ENCODE measurements at regions not wholly inside any gene's neighbourhood (a gene's known extent, or its start where the extent isn't known, plus 50 kb on each side); places are given as distances from the start of the nearest gene placed in this dataset.

DNA sequence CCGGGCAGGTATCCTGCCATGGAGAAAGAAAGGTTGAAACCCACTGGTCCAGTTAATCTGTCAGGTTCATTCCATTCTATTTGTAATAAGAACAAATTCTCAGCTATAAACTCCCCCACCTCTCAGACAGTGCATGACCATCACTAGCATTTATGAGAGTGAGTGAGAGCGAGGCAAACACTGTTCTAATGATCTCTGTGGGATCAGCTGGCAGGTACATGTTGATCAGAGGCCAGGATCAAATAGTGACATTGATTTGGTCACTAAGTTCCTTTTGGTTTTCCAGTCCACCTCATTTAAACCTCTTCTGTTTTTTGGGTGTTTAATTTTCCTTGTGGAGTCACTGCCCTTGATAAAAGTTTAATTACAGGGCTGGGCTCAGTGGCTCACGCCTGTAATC lies 423.1 kb upstream of the CHST9 start:
- no peak for ATAC-seq
- no peak overlapping the region for H3K4me3 ChIP-seq
- no peak overlapping the region for H3K9ac ChIP-seq (ENCODE audit: control insufficient read depth, insufficient read depth, low read length)
- no peak overlapping the region for H3K27ac ChIP-seq (ENCODE audit: control insufficient read depth, insufficient read depth)
- H3K36me3 ChIP-seq (ENCODE audit: control insufficient read depth in 2 of 2, insufficient read depth in 2 of 2, low read length in 1 of 2) = no peaks in the 10 kb centered on the region
- ChIA-PET SMC1A (ENCODE audit: uncharacterized antibody, unreplicated experiment) (interaction anchor here (1.2 to 1.4 kb wide), 2 partner anchors 590 to 602 kb away, joined by 3 to 6 read pairs; no protein-coding TSS in a partner anchor), POLR2A (no interaction called here), RAD21 (ENCODE audit: unreplicated experiment) (interaction anchor here (0.7 kb wide), 1 partner anchor 143 kb away, joined by 3 read pairs; no protein-coding TSS in a partner anchor), CTCF (interaction anchor here (1.1 to 3.9 kb wide), 11 partner anchors 8 to 602 kb away, joined by 3 to 19 read pairs (median 5); no protein-coding TSS in a partner anchor)
- no peaks in the 10 kb centered on the region for H3K9me3 ChIP-seq (replicated peaks; ENCODE audit: control insufficient read depth, insufficient read depth, low read length)
- TF ChIP-seq, protein P1, sequence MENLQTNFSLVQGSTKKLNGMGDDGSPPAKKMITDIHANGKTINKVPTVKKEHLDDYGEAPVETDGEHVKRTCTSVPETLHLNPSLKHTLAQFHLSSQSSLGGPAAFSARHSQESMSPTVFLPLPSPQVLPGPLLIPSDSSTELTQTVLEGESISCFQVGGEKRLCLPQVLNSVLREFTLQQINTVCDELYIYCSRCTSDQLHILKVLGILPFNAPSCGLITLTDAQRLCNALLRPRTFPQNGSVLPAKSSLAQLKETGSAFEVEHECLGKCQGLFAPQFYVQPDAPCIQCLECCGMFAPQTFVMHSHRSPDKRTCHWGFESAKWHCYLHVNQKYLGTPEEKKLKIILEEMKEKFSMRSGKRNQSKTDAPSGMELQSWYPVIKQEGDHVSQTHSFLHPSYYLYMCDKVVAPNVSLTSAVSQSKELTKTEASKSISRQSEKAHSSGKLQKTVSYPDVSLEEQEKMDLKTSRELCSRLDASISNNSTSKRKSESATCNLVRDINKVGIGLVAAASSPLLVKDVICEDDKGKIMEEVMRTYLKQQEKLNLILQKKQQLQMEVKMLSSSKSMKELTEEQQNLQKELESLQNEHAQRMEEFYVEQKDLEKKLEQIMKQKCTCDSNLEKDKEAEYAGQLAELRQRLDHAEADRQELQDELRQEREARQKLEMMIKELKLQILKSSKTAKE (IDR thresholded peaks at IDR 0.05; ENCODE audit: low read depth, poor library complexity, severe bottlenecking) = no peak
- TF ChIP-seq SMARCA5 (IDR thresholded peaks at IDR 0.05) (no peak), CREM (IDR thresholded peaks at IDR 0.05; ENCODE audit: low read depth) (no peak), STAT1 (conservative IDR thresholded peaks at IDR 0.05) (no peak), JUNB (IDR thresholded peaks at IDR 0.05) (no peak), YY1 (IDR thresholded peaks at IDR 0.05; ENCODE audit: low read depth, low read length) (no peak), BHLHE40 (IDR thresholded peaks at IDR 0.05; ENCODE audit: borderline replicate concordance in 1 of 2, low read depth in 2 of 2, low read length in 1 of 2) (no peak), CHD2 (IDR thresholded peaks at IDR 0.05; ENCODE audit: borderline replicate concordance, low read depth, low read length) (no peak), ZZZ3 (IDR thresholded peaks at IDR 0.05; ENCODE audit: control insufficient read depth, insufficient read length, low read depth) (no peak), BRCA1 (IDR thresholded peaks at IDR 0.05; ENCODE audit: low read depth, low read length) (no peak), BCL11A (IDR thresholded peaks at IDR 0.05; ENCODE audit: low read depth, low read length) (no peak)
- TF ChIP-seq, protein P2, sequence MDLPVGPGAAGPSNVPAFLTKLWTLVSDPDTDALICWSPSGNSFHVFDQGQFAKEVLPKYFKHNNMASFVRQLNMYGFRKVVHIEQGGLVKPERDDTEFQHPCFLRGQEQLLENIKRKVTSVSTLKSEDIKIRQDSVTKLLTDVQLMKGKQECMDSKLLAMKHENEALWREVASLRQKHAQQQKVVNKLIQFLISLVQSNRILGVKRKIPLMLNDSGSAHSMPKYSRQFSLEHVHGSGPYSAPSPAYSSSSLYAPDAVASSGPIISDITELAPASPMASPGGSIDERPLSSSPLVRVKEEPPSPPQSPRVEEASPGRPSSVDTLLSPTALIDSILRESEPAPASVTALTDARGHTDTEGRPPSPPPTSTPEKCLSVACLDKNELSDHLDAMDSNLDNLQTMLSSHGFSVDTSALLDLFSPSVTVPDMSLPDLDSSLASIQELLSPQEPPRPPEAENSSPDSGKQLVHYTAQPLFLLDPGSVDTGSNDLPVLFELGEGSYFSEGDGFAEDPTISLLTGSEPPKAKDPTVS (IDR thresholded peaks at IDR 0.05; ENCODE audit: low read depth, low read length) = no peak
- TF ChIP-seq, protein P3, sequence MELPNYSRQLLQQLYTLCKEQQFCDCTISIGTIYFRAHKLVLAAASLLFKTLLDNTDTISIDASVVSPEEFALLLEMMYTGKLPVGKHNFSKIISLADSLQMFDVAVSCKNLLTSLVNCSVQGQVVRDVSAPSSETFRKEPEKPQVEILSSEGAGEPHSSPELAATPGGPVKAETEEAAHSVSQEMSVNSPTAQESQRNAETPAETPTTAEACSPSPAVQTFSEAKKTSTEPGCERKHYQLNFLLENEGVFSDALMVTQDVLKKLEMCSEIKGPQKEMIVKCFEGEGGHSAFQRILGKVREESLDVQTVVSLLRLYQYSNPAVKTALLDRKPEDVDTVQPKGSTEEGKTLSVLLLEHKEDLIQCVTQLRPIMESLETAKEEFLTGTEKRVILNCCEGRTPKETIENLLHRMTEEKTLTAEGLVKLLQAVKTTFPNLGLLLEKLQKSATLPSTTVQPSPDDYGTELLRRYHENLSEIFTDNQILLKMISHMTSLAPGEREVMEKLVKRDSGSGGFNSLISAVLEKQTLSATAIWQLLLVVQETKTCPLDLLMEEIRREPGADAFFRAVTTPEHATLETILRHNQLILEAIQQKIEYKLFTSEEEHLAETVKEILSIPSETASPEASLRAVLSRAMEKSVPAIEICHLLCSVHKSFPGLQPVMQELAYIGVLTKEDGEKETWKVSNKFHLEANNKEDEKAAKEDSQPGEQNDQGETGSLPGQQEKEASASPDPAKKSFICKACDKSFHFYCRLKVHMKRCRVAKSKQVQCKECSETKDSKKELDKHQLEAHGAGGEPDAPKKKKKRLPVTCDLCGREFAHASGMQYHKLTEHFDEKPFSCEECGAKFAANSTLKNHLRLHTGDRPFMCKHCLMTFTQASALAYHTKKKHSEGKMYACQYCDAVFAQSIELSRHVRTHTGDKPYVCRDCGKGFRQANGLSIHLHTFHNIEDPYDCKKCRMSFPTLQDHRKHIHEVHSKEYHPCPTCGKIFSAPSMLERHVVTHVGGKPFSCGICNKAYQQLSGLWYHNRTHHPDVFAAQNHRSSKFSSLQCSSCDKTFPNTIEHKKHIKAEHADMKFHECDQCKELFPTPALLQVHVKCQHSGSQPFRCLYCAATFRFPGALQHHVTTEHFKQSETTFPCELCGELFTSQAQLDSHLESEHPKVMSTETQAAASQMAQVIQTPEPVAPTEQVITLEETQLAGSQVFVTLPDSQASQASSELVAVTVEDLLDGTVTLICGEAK (IDR thresholded peaks at IDR 0.05; ENCODE audit: borderline replicate concordance) = no peak
- TF ChIP-seq, protein P4, sequence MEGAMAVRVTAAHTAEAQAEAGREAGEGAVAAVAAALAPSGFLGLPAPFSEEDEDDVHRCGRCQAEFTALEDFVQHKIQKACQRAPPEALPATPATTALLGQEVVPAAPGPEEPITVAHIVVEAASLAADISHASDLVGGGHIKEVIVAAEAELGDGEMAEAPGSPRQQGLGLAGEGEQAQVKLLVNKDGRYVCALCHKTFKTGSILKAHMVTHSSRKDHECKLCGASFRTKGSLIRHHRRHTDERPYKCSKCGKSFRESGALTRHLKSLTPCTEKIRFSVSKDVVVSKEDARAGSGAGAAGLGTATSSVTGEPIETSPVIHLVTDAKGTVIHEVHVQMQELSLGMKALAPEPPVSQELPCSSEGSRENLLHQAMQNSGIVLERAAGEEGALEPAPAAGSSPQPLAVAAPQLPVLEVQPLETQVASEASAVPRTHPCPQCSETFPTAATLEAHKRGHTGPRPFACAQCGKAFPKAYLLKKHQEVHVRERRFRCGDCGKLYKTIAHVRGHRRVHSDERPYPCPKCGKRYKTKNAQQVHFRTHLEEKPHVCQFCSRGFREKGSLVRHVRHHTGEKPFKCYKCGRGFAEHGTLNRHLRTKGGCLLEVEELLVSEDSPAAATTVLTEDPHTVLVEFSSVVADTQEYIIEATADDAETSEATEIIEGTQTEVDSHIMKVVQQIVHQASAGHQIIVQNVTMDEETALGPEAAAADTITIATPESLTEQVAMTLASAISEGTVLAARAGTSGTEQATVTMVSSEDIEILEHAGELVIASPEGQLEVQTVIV (IDR thresholded peaks at IDR 0.05; ENCODE audit: borderline replicate concordance, partially characterized antibody) = no peak
- in situ Hi-C loops (cut with MboI) (loop anchor here (10.0 kb wide), 3 partner anchors 243 to 803 kb away; no protein-coding TSS in a partner anchor), intact Hi-C loops (cut with micrococcal nuclease; ENCODE audit: unreplicated experiment) (loop anchor here (5.0 kb wide), 1 partner anchor 796 kb away; no protein-coding TSS in a partner anchor)
- no TSS peak for BruUV-seq (replicated peaks)
- H2AFZ ChIP-seq (ENCODE audit: control insufficient read depth, low read depth, low read length) = no peak overlapping the region
- DNase-seq (ENCODE audit: low read depth, low spot score) = no peak
- no peak overlapping the region for H3K4me2 ChIP-seq (ENCODE audit: control insufficient read depth, insufficient read depth)
- no peaks in the 10 kb centered on the region for H4K20me1 ChIP-seq (ENCODE audit: control insufficient read depth, insufficient read depth)
- WGBS (ENCODE audit: insufficient coverage, insufficient replicate concordance, low lambda C conversion rate, missing lambda C conversion rate) = 12% methylated on average over 3 of the region's 3 CpGs
- FAIRE-seq = no peak
- no peaks in the 10 kb centered on the region for H3K27me3 ChIP-seq (replicated peaks in 1 of 2; ENCODE audit: control insufficient read depth in 2 of 2, insufficient read depth in 2 of 2, low read length in 1 of 2)
- H3K79me2 ChIP-seq (ENCODE audit: control insufficient read depth, insufficient read depth, low read length) = no peaks in the 10 kb centered on the region
- H3K4me1 ChIP-seq (ENCODE audit: control insufficient read depth, insufficient read depth, low read length) = no peaks in the 10 kb centered on the region

All from GM12878 (cell line).